CD4-positive, alpha-beta T cell treated with Interleukin-2 at 100 ng/mL for 4 hours (primary cell): ENCODE measurements at regions not wholly inside any gene's neighbourhood (a gene's known extent, or its start where the extent isn't known, plus 50 kb on each side); places are given as distances from the start of the nearest gene placed in this dataset.

Experiments
- DNase-seq: peaks from one replicate; pipeline ENCODE4 v3.0.0-alpha.2; 2020; ENCODE audit warnings: low spot score

DNA sequence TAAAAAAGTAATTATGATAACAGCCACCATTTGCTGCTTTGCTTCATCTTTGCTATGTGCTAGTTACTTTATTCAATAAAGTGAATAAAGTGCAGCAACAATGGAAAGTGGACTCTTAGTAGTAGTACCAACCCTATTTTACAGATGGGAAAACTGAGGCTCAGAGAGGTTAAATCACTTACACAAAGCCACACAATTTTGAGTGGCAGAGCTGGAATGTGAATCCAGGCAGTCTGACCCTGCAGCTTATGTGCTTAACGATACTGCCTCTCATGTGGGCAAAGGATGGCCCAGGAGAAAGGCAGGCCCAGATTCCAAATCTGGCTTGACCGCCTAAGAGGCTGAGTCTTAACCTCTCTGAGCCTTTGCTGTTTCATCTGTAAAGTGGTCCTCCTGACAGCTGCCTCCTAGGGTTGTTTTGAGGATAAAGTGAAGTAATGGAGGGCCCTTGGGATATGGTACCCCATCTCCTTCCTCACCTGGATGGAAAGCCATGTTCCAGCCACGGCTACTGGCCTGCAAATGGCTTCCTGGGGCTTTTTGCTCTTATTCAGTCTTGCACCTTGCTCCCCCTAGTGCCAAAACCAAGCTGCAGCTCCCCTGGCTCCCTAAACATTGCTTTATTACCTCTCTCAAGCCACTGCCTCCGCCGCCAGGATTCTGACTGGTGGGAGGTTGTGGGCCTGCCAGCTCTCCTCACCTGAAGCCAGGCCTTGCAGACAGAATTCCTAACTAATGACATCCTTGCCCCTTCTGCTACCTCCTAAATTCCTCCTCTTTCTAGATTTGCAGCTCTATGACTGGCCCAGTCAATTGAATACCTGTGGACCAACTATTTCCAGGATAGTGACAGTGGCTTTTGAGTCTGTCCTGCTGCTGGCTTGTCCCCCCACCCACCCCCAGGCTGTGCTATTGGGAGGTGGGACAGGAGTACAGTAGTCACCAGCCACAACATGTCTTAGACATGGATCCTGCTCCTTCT lies 283.3 kb upstream of the PWP1 start:
- DNase-seq, result peak; percentile 70

DNA sequence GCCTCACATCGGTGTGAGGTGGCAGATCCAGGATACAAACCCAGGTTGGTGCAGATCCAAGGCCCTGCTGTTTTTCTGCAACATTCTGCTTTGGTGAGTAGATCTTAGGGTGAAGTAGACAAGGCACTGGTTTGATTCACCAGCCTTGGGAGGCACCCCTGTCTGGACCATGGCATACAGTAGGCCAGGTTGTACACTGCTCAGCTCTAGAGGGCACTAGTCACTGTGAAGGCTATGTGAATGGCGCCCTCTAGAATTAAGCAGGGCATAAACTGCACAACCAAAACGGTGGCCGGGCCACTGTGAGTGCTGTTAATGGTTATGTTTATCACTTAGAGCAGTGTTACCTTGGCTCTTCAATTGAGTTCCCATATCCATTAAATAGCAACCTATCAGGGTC lies 280.6 kb upstream of the PWP1 start:
- DNase-seq, result peak; percentile 33

DNA sequence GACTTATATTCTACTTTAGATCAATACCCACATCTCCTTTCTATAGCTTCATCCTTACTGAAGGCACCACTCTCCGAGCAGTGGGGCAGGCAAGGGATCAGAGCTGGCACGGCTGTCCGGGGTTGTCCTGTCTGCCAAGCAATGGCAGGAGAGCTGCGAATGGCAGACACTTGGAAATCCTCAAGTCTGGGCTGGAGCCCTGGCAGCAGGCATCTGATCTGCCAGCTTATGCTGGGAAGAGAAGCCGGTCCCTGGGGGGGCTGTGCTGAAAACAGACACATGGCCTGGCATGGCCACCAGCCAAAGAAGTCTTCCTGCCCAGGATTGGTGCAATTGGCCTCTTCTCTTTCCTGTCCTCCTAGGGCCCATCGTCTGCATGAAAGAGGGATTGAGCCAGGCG lies 280.2 kb upstream of the PWP1 start:
- no peak for DNase-seq

- no peak for DNase-seq
These were observed 278.7 kb upstream of the PWP1 start for GRCh38 chr12:107406932-107407331.

DNA sequence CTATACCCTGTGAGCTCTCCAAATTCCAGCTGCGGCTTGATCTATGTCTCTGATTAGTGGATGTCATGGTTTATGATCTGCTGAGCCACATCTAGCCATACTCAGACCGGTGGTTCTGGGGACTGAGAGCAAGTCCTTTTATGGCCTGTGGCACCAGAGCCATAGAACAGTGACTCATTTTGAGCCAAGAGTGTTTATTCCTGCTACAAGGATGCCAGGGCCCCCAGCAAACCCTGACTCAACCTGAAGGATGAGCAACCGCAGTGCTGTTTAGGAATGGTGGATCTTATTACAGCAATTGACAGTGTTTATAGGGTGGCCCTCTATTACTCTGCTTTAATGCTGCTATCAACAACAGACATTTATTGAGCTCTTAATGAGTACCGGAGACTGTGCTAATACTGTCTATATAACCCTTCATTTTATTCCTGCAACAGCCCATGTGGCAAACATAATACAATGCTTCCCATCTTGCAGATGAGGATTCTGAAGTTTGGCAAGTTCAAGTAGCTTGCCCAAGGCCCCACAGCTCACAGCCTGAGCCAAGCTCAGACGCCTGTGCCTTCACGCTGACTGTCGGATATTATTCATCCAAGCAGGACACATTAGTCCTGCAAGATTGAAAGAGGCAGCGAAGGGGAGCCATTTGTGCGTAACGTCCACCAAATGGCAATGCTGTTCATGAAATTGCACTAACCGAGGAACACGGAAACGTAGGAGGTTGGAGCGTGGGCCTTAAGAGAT lies 273.6 kb upstream of the PWP1 start:
- no peak for DNase-seq

DNA sequence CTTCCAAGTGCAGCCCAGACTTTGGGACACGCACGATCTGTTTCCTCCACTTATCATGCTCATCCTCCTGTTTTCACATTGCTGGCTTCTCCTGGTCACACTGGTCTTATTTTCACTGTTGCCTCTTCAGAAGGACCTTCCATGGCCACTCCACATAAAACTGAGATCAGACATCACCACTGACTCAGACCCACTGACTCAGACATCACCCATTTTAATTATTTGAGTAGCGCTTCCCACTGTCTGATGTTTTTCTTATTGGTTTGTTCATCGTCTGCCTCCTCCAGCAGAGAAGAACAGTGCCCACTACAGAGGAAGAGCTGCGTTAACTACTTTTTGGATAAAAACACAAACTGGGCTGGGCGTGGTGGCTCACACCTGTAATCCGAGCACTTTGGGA lies 270.5 kb upstream of the PWP1 start:
- no peak for DNase-seq

DNA sequence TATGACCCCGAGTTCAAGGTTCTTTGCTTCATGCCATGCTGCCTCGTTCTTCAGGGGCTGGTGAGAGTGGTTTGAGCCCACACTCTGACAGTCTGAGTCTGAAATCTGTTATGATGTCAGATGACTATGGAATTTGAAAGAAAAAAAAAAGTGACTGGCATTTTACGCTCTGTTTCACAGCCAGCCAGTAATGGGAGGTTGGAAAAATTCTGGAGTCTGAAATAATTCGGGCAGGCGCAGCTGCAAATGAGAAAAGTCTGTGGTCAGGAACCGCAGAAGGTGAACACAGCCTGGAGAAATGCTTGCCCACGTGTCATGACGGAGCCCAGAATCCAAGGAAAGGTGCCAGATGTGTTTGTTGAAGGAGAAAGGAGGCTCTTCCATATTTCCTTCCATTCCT lies 269.8 kb upstream of the PWP1 start:
- DNase-seq, result no peak

- DNase-seq, result no peak
These were observed 268.6 kb upstream of the PWP1 start for GRCh38 chr12:107417004-107417403.

DNA sequence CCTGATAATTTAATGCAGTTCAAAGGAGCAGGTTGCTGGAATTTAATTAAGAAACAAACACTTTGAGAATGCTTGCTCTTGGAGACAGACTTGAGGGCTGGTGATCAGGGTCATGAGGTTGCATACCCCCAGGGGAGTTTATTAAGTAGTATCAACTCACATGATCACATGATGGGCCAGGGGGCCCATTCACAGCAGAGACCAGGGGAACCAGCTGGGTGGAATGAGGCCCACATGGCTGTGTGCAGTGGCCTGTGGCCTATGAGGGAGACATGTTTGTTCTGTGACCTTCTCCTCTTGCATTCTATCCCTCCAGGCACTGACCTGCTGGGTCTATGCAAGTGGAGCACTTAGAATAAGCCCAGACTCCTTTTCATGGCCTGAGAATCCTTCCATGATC lies 266.6 kb upstream of the PWP1 start:
- no peak for DNase-seq

- no peak for DNase-seq
These were observed 262.1 kb upstream of the PWP1 start for GRCh38 chr12:107423531-107423930.

DNA sequence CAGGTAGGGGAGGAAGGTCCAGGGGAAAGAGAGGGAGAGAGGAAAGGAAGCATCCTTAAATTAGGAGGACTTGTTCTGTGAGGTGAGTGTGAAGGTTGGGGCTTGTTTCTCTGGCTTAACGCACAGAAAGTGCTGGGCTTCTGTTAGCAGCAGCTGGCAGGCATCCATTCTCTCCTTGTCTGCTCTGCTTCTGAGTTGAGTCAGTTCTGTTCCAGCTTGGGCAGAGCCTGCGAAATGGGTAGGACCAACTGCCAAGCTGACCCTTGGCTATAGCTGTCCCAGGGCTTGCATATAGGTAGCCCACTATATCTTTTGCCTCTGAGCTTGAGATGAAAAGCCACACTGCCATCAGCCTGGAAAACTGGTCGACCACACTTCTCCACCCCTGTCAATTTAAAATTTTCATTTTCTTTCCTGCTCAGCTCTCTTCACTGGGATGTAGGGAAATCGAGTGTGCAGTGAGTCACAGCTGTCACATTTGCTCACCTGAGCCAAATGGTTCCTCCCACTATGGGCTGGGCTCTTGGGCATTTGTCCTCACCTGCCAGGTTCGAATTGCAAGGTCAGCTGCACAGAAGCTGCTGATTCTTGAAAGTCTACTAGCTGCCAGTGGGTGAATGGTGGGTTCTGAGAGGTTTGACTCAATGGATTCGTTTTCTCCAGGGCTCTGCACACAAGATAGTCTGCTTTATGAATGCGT lies 256.4 kb upstream of the PWP1 start:
- DNase-seq, result no peak

GRCh38 chr12:107431942-107432341 lies 253.7 kb upstream of the PWP1 start:
- no peak for DNase-seq

- DNase-seq, result no peak
These were observed 250.5 kb upstream of the PWP1 start for GRCh38 chr12:107435072-107435471.

- no peak for DNase-seq
These were observed 250.1 kb upstream of the PWP1 start for GRCh38 chr12:107435520-107435919.

DNA sequence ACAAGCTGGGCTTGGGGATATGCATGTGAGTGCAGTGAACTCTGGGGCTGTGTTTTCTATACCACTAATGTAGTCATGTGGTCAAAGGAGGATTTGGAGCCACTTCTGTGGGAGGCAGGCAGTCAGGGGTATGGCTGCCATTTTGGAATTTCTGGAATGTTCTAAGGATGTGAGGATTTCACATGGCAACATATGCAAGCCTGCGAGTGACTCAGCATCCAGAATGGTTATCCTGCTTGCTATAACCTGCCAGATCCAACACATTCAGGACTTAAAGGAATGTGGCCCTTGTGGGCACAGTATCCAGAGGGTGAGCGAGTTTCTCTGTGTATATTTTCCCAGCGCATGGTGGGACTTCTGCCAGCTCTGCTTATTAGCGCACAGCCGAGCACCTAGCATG lies 249.2 kb upstream of the PWP1 start:
- DNase-seq, result no peak

DNA sequence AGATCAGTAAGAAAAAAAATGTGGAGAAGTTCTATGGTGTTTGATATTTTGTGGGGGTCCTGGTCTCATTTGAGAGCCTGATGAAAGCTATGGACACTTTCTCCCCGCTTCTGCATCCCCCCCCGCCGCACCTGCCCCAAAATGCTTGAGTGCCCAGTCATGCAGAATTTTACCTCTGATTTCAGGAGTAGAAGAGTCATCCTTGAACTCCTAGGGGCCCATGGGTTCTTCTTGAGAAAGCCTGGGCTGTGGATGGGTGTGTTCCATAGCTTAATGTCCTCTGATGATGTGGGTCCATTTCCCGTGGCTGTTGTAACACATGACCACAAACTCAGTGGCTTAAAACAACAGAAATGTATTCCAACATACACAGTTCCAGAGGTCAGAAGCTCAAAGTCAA lies 248.8 kb upstream of the PWP1 start:
- DNase-seq, result no peak

GRCh38 chr12:107437954-107438353 lies 247.6 kb upstream of the PWP1 start:
- no peak for DNase-seq

- DNase-seq, result no peak
These were observed 246.4 kb upstream of the PWP1 start for GRCh38 chr12:107439026-107439738.

GRCh38 chr12:107440606-107441005 lies 245.0 kb upstream of the PWP1 start:
- DNase-seq, result no peak

DNA sequence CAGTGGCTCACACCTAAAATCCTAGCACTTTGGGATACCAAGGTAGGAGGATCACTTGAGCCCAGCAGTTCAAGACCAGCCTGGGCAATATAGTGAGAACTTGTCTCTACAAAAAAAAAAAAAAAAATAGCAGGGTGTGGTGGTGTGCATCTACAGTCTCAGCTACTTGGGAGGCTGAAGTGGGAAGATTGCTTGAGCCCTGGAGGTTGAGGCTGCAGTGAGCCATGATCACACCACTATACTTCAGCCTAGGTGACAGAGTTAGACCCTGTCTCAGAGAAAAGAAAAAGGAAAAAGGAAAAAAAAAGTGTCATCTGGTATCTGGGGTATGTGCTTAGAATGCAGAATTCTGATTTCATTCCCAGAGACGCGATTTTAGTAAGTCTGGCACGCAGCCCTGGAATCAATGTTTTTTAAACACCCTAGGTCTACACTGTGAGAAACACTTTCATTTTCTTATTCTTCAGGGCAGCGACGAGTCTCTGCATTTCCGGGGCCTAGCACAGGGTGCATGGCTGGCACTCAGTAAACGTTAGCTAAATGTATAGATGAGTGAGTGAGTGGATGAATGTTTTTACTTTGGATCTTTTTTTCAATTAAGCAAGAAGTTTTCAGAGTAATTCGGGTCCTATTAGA lies 243.8 kb upstream of the PWP1 start:
- DNase-seq, result peak; percentile 3

DNA sequence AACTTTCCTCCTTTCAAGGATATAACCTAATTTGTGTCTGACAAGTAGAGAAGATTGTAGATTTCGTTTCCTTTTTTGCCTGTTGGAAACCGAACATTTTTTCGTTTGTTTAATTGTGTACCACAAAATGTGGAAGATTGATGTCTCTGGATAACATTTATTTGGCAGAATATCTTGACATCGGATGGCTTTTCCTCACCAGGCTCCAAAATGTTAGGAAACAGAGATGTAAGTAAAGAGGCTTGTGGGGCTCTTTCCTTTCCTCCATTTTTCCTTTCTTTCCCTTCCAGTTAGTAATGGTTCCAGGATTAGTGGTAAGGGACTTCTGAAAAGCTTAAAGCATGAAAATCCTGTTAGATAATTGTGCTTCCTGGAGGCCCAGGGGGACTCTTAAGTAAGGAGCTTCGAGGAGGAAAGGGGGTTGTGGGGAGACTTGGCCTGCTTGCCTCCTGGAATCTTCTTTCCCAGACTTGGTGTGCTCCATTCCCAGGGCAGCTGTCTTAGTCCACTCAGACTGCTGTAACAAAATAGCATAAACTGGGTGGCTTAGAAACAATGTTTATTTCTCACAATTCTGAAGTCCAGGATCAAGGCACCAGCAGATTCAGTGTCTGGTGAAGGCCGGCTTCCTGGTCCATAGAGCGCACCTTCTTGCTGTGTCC lies 243.1 kb upstream of the PWP1 start:
- DNase-seq, result no peak
